Activated T-cell treated with anti-CD3 and anti-CD28 coated beads for 4 hours (primary cell): ENCODE measurements at regions not wholly inside any gene's neighbourhood (a gene's known extent, or its start where the extent isn't known, plus 50 kb on each side); places are given as distances from the start of the nearest gene placed in this dataset.

Source experiments
- DNase-seq: peaks from one replicate; pipeline ENCODE4 v3.0.0-alpha.2; 2020

DNA sequence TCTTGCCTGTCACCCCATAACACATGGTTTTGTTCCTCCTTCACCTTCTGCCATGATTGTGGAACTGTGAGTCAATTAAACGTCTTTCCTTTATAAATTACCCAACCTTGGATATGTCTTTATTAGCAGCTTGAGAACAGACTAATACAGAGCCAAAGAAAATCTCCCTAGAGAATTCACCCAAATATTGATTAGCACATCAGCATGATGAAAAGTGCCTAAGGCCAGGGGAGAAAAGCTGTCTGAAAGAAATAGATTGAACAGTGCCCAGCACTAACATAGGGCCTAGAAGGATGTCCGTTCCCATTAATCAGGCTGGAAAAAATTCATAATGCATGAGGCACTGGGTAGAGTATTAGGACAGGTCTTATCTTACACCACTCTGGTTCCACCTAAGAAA lies 111.9 kb upstream of the CALN1 start:
- DNase-seq = no peak

DNA sequence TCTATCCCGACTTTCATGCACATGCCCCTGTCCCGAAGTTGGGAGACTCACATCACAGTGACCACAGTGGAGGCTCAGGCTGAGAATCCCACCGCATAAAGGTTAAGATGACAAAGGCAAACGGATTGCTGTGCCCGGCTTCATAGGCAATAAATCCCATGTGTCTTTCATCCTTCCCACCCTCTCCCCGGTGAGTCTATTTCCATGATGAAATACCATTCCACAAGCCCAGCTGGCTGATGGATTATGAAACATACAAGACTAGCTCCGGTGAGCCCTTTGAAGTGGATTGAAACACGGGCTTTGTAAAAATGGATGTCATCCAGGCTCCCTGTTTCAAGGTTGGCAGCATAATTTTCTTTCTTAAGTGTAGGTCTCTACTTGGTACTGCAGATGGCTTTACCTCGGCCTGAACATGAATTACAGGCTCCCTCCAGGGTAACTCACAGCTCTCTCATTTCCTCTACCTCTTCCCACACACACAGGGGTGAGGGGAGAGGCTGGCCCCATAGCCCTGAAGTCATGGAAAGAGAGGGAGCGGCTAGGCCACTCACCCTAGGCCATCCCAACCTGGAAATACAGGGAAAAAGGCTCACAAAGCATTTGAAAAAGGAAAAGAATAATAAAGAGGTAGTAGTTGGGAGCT lies 92.0 kb upstream of the CALN1 start:
- DNase-seq = no peak

DNA sequence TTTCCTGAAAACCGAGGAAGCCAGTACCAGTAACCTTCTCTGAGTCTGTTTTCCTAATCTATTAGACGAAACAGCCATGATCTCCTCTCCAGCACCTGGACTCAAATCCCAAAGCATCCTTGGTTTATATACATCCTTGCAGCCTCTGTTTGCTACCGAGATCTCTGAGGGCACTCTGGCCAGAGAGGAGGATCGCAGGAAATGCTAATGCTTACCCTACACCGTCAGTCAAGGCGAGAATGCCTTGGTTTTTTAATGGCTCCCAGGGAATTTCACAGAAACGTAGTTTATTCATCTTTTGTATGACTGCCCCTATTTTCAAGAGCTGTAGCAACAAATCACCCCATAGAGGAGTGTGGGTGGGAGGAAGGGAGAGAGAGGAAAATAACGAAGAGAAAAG lies 91.5 kb upstream of the CALN1 start:
- DNase-seq = no peak

DNA sequence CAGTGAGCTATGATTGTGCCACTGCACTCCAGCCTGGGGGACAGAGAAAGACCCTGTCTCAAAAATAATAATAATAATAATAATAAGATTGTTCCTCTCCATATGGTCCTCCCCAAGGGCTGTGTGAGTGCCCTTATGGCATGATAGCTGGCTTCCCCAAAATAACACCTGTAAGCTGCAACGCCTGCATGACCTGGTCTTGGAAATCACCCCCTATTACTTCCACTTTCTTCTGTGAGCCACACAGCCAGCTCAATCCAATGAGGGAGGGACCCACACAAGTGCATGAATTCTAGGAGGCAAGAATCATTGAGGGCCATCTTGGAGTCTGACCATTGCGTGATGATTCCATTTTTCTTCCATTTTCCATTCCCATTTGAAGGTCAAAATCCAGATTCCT lies 82.7 kb upstream of the CALN1 start:
- no peak for DNase-seq

DNA sequence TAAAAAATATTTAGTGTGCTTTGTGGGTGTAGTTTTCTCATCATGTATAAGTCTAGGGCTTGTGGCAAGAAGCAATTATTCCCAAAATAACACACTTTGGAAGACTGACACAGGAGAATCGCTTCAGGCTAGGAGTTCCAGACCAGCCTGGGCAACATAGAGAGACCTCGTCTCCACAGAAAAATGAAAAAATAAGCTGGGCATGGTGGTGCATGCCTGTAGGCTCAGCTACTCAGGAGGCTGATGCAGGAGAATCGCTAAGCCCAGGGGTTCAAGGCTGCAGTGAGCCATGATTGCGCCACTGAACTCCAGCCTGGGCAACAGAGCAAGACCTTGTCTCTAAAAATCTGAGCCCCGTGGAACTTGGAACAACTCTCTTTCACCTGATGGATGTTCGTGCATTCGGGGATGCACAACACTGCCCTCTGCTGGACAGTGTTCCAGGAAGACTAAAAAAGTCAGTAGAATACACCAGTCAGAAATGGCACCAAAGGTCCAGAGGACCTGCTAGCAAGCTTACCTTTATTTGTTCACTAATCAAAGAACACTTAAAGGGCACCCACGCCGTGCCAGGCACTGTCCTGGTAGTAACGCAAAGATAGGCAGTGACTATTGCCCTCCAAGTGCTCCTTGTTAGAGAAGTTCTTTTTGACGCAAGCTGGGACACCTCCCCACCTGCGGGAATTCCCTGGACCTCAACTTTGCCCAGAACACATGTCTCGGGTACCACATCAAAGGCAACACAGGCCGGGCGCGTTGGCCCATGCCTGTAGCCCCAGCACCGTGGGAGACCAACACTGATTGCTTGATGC lies 81.9 kb upstream of the CALN1 start:
- peak; percentile 20 for DNase-seq

DNA sequence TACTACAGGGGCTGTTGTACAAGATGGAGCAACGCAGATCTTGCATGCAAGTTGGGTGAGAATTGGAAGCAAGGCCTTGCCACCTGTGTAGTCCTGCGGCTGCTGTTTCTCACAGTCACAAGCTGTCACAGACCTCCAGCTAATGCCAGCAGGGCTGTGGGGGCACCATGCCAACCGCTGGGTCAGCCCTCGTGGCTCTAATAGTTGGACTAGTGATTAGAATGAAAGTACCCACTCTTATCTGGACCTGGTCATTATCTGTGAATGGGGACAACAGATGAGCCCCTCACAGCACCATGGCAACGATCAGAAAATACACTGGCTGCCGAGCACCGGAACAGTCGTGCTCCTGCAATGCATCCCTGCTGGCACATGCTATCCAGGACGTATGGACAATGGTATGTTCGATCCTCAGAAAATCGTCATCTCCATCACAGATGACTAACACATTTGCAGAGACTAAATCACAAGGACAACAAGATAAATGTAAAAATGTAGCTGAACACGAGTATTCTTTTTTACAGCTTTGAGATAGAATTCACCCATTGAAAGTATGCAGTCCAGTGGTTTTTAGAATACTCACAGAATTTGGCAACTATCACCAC lies 80.4 kb upstream of the CALN1 start:
- DNase-seq = no peak

DNA sequence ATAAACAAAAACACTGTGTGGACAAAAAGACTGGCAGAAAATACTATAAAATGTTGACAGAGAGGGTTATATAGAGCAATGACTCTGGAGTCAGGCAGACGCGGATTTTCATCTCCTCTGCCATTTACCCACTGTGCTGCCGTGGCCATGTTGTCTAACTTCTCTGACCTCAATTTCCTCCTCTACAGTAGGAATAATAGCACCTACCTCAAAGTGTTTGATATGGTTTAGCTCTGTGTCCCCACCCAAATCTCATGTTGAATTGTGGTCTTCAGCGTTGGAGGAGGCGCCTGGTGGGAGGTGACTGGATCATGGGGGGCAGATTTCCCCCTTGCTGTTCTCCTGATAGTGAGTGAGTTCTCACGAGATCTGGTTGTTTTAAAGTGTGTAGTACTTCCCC lies 78.2 kb upstream of the CALN1 start:
- no peak for DNase-seq

DNA sequence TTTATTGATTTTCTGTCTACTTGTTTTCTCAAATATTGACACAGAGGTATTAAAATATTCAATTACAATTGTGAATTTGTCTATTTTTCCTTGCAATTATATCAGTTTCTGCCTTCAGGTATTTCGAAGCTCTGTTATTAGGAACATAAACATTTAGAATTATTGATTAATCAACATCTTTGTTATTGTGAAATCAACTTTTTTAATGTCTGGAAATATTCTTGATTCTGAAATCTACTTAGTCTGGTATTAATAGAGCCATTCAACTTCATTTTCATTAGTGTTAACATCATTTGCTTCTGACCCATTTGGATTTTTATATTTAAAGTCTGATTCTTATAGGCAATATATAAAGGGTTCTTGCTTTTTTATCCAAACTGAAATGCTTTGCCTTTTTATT lies 69.8 kb upstream of the CALN1 start:
- no peak for DNase-seq

DNA sequence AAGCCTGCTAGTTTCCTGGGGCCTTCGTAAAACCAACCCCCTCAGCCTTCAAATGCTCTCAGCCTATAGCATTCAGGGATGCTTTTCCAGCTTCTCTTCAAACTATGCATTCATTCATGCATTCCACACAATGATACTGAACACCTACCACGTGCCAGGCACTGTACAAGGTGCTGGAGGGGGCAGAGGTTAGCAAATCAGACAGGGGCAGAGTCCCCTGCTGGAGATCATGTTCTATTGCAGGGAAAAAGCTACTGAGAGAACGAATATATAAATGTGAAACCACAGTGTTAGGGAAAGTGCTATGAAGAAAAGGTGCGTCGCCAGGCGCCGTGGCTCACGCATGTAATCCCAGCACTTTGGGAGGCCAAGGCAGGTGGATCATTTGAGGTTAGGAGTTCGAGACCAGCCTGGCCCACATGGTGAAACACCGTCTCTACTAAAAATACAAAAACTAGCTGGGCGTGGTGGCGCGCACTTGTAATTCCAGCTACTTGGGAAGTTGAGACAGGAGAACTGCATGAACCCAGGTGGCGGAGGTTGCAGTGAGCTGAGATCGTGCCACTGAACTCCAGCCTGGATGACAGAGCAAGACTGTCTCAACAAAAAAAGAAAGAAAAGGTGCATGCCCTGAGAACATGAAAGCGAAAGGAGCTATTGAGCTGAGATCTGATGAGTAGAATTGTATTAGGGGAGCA lies 64.6 kb upstream of the CALN1 start:
- DNase-seq = no peak

DNA sequence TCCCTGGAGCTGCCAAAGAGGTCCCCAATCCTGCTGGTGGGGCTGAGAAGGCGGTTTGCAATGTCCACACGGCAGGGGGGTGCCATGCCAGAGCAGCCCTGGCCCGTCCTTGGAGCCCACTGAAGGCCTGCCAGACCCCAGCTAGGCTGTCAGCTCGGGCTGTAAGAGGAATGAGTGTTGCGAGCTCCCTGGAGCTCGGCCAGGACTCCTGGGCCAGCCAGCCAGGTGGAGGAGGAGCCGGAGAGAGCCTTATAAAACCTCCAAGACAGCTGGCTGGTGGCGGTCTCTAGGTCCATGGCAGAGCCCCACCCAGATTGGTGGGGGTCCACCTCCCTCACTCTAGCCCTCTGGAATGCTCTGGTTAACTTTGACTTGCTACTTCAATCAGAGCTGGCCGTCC lies 55.1 kb upstream of the CALN1 start:
- DNase-seq = no peak

DNA sequence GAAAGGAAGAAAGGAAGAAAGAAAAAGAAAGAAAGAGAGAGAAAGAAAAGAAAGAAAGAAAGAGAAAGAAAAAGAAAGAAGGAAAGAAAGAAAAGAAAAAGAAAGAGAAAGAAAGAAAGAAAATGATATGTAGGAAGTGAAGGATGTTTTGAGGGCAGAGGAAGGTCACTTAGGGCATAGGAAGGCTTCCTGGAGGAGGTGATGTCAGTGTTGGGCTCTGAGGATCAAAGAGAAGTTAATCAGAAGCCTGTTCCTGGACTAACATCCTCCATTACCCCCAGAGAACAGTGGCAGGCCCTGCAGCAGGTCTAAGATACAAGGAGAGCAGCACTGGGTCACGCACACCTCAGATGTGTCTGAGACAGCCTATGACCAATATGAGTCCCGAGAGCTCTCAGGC lies 54.7 kb upstream of the CALN1 start:
- no peak for DNase-seq

DNA sequence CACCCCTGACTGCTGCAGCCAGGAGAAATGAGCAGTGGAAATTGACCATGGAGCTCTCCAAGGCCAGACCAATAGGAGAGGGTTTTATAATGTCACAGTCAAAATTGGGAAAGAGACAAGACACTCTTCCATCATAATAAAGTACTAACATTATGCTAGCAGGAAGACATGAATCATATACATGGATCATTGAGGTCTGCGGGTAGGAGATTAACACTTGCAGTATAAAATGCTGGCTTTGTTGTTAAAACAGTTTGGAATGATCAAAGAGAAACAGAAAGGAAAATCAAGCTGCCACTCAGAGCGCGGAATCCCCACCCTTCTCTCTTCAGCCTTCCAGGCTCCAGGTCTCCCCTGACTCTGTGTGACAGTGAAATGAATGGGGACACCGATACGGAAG lies 53.4 kb upstream of the CALN1 start:
- DNase-seq = no peak

DNA sequence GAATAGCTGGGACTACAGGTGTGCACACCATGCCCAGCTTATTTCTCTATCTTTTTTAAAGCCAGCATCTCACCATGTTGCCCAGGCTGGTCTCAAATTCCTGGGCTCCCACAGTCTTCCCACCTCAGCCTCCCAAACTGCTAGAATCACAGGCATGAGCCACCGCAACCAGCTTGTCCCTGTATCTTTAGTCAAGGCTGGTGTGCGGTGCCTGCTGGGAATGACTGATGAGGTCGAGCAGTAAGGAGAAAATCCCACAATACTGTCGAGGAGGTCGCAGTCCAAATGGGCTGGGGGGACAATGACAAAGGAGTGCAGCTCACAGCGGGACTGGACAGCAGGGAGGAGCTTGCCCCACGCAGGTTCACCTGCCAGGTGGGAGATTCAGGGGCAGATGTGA lies 50.2 kb upstream of the CALN1 start:
- no peak for DNase-seq
